HG03139 (cell line): ENCODE measurements at regions not wholly inside any gene's neighbourhood (a gene's known extent, or its start where the extent isn't known, plus 50 kb on each side); places are given as distances from the start of the nearest gene placed in this dataset.
"Not testable (repeated sequence)": the region's sequence is repeated elsewhere in the genome, so short reads cannot be mapped to it uniquely, and the experiment has no call there.

ENCODE experiments used
- ATAC-seq: cut with Tn5 transposase; IDR thresholded peaks from one replicate; pipeline ENCODE4 v1.9.1; 2021; ENCODE audit not compliant: unreplicated experiment

GRCh38 chr16:58960484-58960883 lies 226.4 kb upstream of the GOT2 start:
- ATAC-seq: no peak

GRCh38 chr16:58960034-58960433 lies 225.9 kb upstream of the GOT2 start:
- ATAC-seq: no peak

- ATAC-seq: no peak
Observed at GRCh38 chr16:58958749-58959148, 224.6 kb upstream of the GOT2 start.

GRCh38 chr16:58948244-58948643 lies 214.1 kb upstream of the GOT2 start:
- no peak for ATAC-seq

- no peak for ATAC-seq
Observed at GRCh38 chr16:58940609-58941008, 206.5 kb upstream of the GOT2 start.

- ATAC-seq: no peak
Observed at GRCh38 chr16:58938811-58939210, 204.7 kb upstream of the GOT2 start.

GRCh38 chr16:58937661-58938060 lies 203.5 kb upstream of the GOT2 start:
- ATAC-seq: no peak

GRCh38 chr16:58933186-58933585 lies 199.1 kb upstream of the GOT2 start:
- no peak for ATAC-seq

GRCh38 chr16:58931436-58931835 lies 197.3 kb upstream of the GOT2 start:
- no peak for ATAC-seq

GRCh38 chr16:58923094-58923493 lies 189.0 kb upstream of the GOT2 start:
- no peak for ATAC-seq

- no peak for ATAC-seq
Observed at GRCh38 chr16:58913456-58913855, 179.3 kb upstream of the GOT2 start.

GRCh38 chr16:58912571-58912970 lies 178.5 kb upstream of the GOT2 start:
- ATAC-seq: no peak

- ATAC-seq: no peak
Observed at GRCh38 chr16:58906981-58907715, 173.0 kb upstream of the GOT2 start.

- ATAC-seq: no peak
Observed at GRCh38 chr16:58904291-58904690, 170.2 kb upstream of the GOT2 start.

GRCh38 chr16:58889516-58889915 lies 155.4 kb upstream of the GOT2 start:
- no peak for ATAC-seq

GRCh38 chr16:58885528-58886170 lies 151.5 kb upstream of the GOT2 start:
- peak; percentile 55 for ATAC-seq

GRCh38 chr16:58884141-58884540 lies 150.0 kb upstream of the GOT2 start:
- ATAC-seq: no peak

- ATAC-seq: no peak
Observed at GRCh38 chr16:58883131-58883530, 149.0 kb upstream of the GOT2 start.

GRCh38 chr16:58882292-58882691 lies 148.2 kb upstream of the GOT2 start:
- peak; percentile 94 for ATAC-seq

GRCh38 chr16:58878641-58879040 lies 144.5 kb upstream of the GOT2 start:
- not testable (repeated sequence) for ATAC-seq

- no peak for ATAC-seq
Observed at GRCh38 chr16:58866935-58867334, 132.8 kb upstream of the GOT2 start.

GRCh38 chr16:58863761-58864160 lies 129.6 kb upstream of the GOT2 start:
- ATAC-seq: no peak

GRCh38 chr16:58863042-58863441 lies 128.9 kb upstream of the GOT2 start:
- no peak for ATAC-seq
